HEK293 (cell line): ENCODE measurements at regions not wholly inside any gene's neighbourhood (a gene's known extent, or its start where the extent isn't known, plus 50 kb on each side); places are given as distances from the start of the nearest gene placed in this dataset.

Experiments used
- CTCF ChIA-PET: fragments of 350-600 bp; formaldehyde crosslinking; extraction: SDS; loops from one replicate; lab custom pipeline; 2021; ENCODE audit warnings: antibody characterized with exemption; lab: Yijun Ruan, JAX
- POLR2A ChIA-PET: fragments of 300-600 bp; formaldehyde crosslinking; extraction: SDS; loops from one replicate; lab custom pipeline; 2020; ENCODE audit warnings: antibody characterized with exemption, inconsistent platforms; lab: Yijun Ruan, JAX
- H3K27ac ChIP-seq: fragments of 200-500 bp; sonication (Bioruptor generic); 2 replicates; pipeline ENCODE4 v1.5.1; 2014; ENCODE audit warnings: low read depth, low read length, control low read depth, inconsistent platforms; ENCODE audit errors: extremely low read depth
- H3K36me3 ChIP-seq, 2 experiments: fragments of 200-500 bp in 1 of 2; sonication (Bioruptor generic) in 1 of 2; 1 replicate in 1 of 2; 2 replicates in 1 of 2; pipeline ENCODE4 v1.5.1; 2014 to 2017; ENCODE audit warnings: inconsistent platforms in 2 of 2, low read length in 2 of 2; ENCODE audit not compliant: control insufficient read depth in 2 of 2, insufficient read depth in 1 of 2
- H3K4me1 ChIP-seq: fragments of 200-500 bp; sonication (Bioruptor generic); 2 replicates; pipeline ENCODE4 v1.5.1; 2014; ENCODE audit warnings: mild to moderate bottlenecking, low read length, inconsistent platforms; ENCODE audit not compliant: control insufficient read depth, insufficient read depth
- H3K4me3 ChIP-seq: 2 replicates; pipeline ENCODE4 v1.5.1; 2011; ENCODE audit warnings: low read depth, mild to moderate bottlenecking, control low read depth, low read length, moderate library complexity
- H3K9me3 ChIP-seq: fragments of 200-500 bp; sonication (Bioruptor generic); 2 replicates; pipeline ENCODE4 v1.5.1; 2014; ENCODE audit warnings: low read depth, low read length, inconsistent platforms; ENCODE audit not compliant: control insufficient read depth, insufficient read depth
- ATF2 ChIP-seq: fragments of 450-650 bp; formaldehyde crosslinking; IDR thresholded peaks from 2 replicates; pipeline ENCODE4 v1.5.1; 2016; ENCODE audit warnings: missing biosample characterization, missing genetic modification characterization, low read depth
- BCL11B ChIP-seq: fragments of 450-650 bp; formaldehyde crosslinking; IDR thresholded peaks from 2 replicates; pipeline ENCODE4 v1.5.1; 2016; ENCODE audit warnings: low read depth, missing biosample characterization, missing genetic modification characterization
- BCL6B ChIP-seq: fragments of 450-650 bp; formaldehyde crosslinking; IDR thresholded peaks from 2 replicates; pipeline ENCODE4 v1.5.1; 2017; ENCODE audit warnings: missing biosample characterization, missing genetic modification characterization
- PRDM4 ChIP-seq: fragments of 450-650 bp; formaldehyde crosslinking; IDR thresholded peaks from 2 replicates; pipeline ENCODE4 v1.5.1; 2017; ENCODE audit warnings: missing biosample characterization, missing genetic modification characterization
- SP3 ChIP-seq: fragments of 450-650 bp; formaldehyde crosslinking; IDR thresholded peaks from 2 replicates; pipeline ENCODE4 v1.5.1; 2016; ENCODE audit warnings: missing biosample characterization, missing genetic modification characterization
- ZBTB6 ChIP-seq: fragments of 450-650 bp; formaldehyde crosslinking; IDR thresholded peaks from 2 replicates; pipeline ENCODE4 v1.5.1; 2017; ENCODE audit warnings: missing biosample characterization, missing genetic modification characterization
- ZBTB7A ChIP-seq: fragments of 450-650 bp; formaldehyde crosslinking; IDR thresholded peaks from 2 replicates; pipeline ENCODE4 v1.5.1; 2016; ENCODE audit warnings: low read depth, missing biosample characterization, missing genetic modification characterization
- ZFP69B ChIP-seq: fragments of 450-650 bp; formaldehyde crosslinking; IDR thresholded peaks from 2 replicates; pipeline ENCODE4 v1.5.1; 2016; ENCODE audit warnings: missing biosample characterization, missing genetic modification characterization
- ZNF114 ChIP-seq: fragments of 450-650 bp; formaldehyde crosslinking; IDR thresholded peaks from 2 replicates; pipeline ENCODE4 v1.5.0; 2017; ENCODE audit warnings: missing biosample characterization, missing genetic modification characterization
- ZNF138 ChIP-seq: fragments of 450-650 bp; formaldehyde crosslinking; IDR thresholded peaks from 2 replicates; pipeline ENCODE4 v1.5.1; 2016; ENCODE audit warnings: missing biosample characterization, missing genetic modification characterization, borderline replicate concordance
- ZNF302 ChIP-seq: fragments of 450-650 bp; formaldehyde crosslinking; IDR thresholded peaks from 2 replicates; pipeline ENCODE4 v1.5.1; 2016; ENCODE audit warnings: missing biosample characterization, missing genetic modification characterization, low read depth
- ZNF521 ChIP-seq: fragments of 450-650 bp; formaldehyde crosslinking; IDR thresholded peaks from 2 replicates; pipeline ENCODE4 v1.5.1; 2017; ENCODE audit warnings: missing biosample characterization, mild to moderate bottlenecking, missing genetic modification characterization
- ZNF571 ChIP-seq: fragments of 450-650 bp; formaldehyde crosslinking; IDR thresholded peaks from 2 replicates; pipeline ENCODE4 v1.5.0; 2017; ENCODE audit warnings: missing biosample characterization, missing genetic modification characterization
- ZNF585B ChIP-seq: fragments of 450-650 bp; formaldehyde crosslinking; IDR thresholded peaks from 2 replicates; pipeline ENCODE4 v1.5.1; 2016; ENCODE audit warnings: missing biosample characterization, missing genetic modification characterization
- ZNF623 ChIP-seq: fragments of 450-650 bp; formaldehyde crosslinking; IDR thresholded peaks from 2 replicates; pipeline ENCODE4 v1.5.1; 2016; ENCODE audit warnings: missing biosample characterization, missing genetic modification characterization
- ZNF701 ChIP-seq: fragments of 450-650 bp; formaldehyde crosslinking; IDR thresholded peaks from 2 replicates; pipeline ENCODE4 v1.5.1; 2016; ENCODE audit warnings: missing biosample characterization, missing genetic modification characterization

- TF ChIP-seq ATF2 (tag by site-specific recombination) = no peak
- no peak for TF ChIP-seq ZNF521
Measured at GRCh38 chr15:95929232-95929846, 401.2 kb upstream of the NR2F2 start (continued).

GRCh38 chr15:95930659-95931375, 399.7 kb upstream of the NR2F2 start:
- no peaks in the 10 kb centered on the region for H3K4me1 ChIP-seq
- H3K36me3 ChIP-seq = no peaks in the 10 kb centered on the region
- POLR2A ChIA-PET = no interaction called here
- H3K9me3 ChIP-seq = no peaks in the 10 kb centered on the region
- no peak for TF ChIP-seq ZNF138 (tag by site-specific recombination)
- TF ChIP-seq ZNF114 (tag by site-specific recombination) = no peak
- no peak for TF ChIP-seq BCL6B (tag by site-specific recombination)
- no peak for TF ChIP-seq PRDM4 (tag by site-specific recombination)
- no peak for TF ChIP-seq SP3
- no peak for TF ChIP-seq ZNF623 (tag by site-specific recombination)
- no peak for TF ChIP-seq ZBTB7A
- TF ChIP-seq ZFP69B (tag by site-specific recombination) = no peak
- TF ChIP-seq ZNF571 = no peak
- TF ChIP-seq ZNF701 (tag by site-specific recombination) = no peak
- TF ChIP-seq ZBTB6 = no peak
- no peak for TF ChIP-seq ZNF302 (tag by site-specific recombination)
- TF ChIP-seq BCL11B = no peak
- CTCF ChIA-PET = no interaction called here
- H3K4me3 ChIP-seq = no peak overlapping the region
- H3K27ac ChIP-seq = no peak overlapping the region

GRCh38 chr15:95931619-95932018, 398.9 kb upstream of the NR2F2 start:
- no peaks in the 10 kb centered on the region for H3K9me3 ChIP-seq
- ChIA-PET POLR2A (no interaction called here), CTCF (no interaction called here)
- no peaks in the 10 kb centered on the region for H3K4me1 ChIP-seq
- H3K36me3 ChIP-seq = no peaks in the 10 kb centered on the region
- H3K27ac ChIP-seq = no peak overlapping the region
- TF ChIP-seq ZNF585B = no peak
- no peak overlapping the region for H3K4me3 ChIP-seq
